ENCODE measurements at regions not wholly inside any gene's neighbourhood (a gene's known extent, or its start where the extent isn't known, plus 50 kb on each side); places are given as distances from the start of the nearest gene placed in this dataset.

DNA sequence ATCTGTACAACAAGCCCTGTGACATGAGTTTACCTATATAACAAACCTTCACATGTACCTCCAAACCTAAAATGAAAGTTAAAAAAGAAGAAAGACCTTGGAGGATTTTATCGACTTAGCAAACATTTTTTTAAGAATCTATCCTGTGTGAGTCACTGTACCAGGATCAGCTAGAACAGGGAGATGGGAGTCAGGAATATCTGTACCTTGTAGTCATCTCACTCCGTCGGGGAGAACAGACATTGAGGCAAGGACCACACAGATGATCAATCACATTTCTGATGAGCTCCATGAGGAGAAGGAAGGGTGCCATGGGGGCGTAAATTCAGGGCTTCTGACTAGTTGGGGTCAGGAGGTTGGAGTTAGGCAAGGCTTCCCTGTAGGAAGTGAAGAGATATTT lies 310.6 kb downstream of the VRK1 start:
- no peaks in the 10 kb centered on the region for H3K79me2 ChIP-seq (ENCODE audit: insufficient read depth, low read length)
- no peak overlapping the region for H3K27ac ChIP-seq (ENCODE audit: low read depth, low read length)
- H2AFZ ChIP-seq (ENCODE audit: low read depth, low read length), result no peak overlapping the region
- H3K27me3 ChIP-seq (ENCODE audit: insufficient read depth, low read length), result no peaks in the 10 kb centered on the region
- no peaks in the 10 kb centered on the region for H3K4me1 ChIP-seq (ENCODE audit: insufficient read depth, low read length)
- no peak for FAIRE-seq
- H3K4me3 ChIP-seq (ENCODE audit: insufficient read depth, low read depth, low read length), result no peak overlapping the region
- H3K4me1 Mint-ChIP-seq (ENCODE audit: low read depth, unreplicated experiment), result no peaks in the 10 kb centered on the region
- no peaks in the 10 kb centered on the region for H3K36me3 ChIP-seq (ENCODE audit: insufficient read depth, low read length)
- no peak overlapping the region for H3K4me2 ChIP-seq (ENCODE audit: low read length)
- H3K9me3 ChIP-seq (ENCODE audit: insufficient read depth, low read depth, low read length), result peaks cover 4% of the 10 kb centered on the region
- no peak overlapping the region for H3K9ac ChIP-seq (ENCODE audit: low read length)
- H4K20me1 ChIP-seq (ENCODE audit: insufficient read depth, low read length), result no peaks in the 10 kb centered on the region
- no peak overlapping the region for H3K4me3 Mint-ChIP-seq (ENCODE audit: unreplicated experiment)
- no peak for DNase-seq (ENCODE audit: low read depth)
- peaks cover 2% of the 10 kb centered on the region for H3K36me3 Mint-ChIP-seq (ENCODE audit: low read depth, unreplicated experiment)
- peaks cover 5% of the 10 kb centered on the region for H3K9me3 Mint-ChIP-seq (ENCODE audit: unreplicated experiment)
- TF ChIP-seq EZH2 (IDR thresholded peaks at IDR 0.05; ENCODE audit: insufficient read depth, low read length), result no peak
- TF ChIP-seq, protein P1, sequence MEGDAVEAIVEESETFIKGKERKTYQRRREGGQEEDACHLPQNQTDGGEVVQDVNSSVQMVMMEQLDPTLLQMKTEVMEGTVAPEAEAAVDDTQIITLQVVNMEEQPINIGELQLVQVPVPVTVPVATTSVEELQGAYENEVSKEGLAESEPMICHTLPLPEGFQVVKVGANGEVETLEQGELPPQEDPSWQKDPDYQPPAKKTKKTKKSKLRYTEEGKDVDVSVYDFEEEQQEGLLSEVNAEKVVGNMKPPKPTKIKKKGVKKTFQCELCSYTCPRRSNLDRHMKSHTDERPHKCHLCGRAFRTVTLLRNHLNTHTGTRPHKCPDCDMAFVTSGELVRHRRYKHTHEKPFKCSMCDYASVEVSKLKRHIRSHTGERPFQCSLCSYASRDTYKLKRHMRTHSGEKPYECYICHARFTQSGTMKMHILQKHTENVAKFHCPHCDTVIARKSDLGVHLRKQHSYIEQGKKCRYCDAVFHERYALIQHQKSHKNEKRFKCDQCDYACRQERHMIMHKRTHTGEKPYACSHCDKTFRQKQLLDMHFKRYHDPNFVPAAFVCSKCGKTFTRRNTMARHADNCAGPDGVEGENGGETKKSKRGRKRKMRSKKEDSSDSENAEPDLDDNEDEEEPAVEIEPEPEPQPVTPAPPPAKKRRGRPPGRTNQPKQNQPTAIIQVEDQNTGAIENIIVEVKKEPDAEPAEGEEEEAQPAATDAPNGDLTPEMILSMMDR (IDR thresholded peaks at IDR 0.05; ENCODE audit: insufficient read depth, low read depth, low read length), result no peak
- no peak overlapping the region for H3K27ac Mint-ChIP-seq (ENCODE audit: unreplicated experiment)
- H3K27me3 Mint-ChIP-seq (ENCODE audit: low read depth, unreplicated experiment), result peaks cover 6% of the 10 kb centered on the region

- H3K27ac Mint-ChIP-seq (ENCODE audit: unreplicated experiment), result no peak overlapping the region
- no peak for TF ChIP-seq EZH2 (IDR thresholded peaks at IDR 0.05; ENCODE audit: insufficient read depth, low read length)
- TF ChIP-seq, protein P1 (IDR thresholded peaks at IDR 0.05; ENCODE audit: insufficient read depth, low read depth, low read length), result no peak
- Histone ChIP-seq H3K4me2 (ENCODE audit: low read length) (no peak overlapping the region), H3K9me3 (ENCODE audit: insufficient read depth, low read depth, low read length) (peaks cover 4% of the 10 kb centered on the region), H3K27ac (ENCODE audit: low read depth, low read length) (no peak overlapping the region), H2AFZ (ENCODE audit: low read depth, low read length) (no peak overlapping the region), H3K36me3 (ENCODE audit: insufficient read depth, low read length) (no peaks in the 10 kb centered on the region), H3K27me3 (ENCODE audit: insufficient read depth, low read length) (no peaks in the 10 kb centered on the region), H3K79me2 (ENCODE audit: insufficient read depth, low read length) (no peaks in the 10 kb centered on the region), H3K4me1 (ENCODE audit: insufficient read depth, low read length) (no peaks in the 10 kb centered on the region), H3K9ac (ENCODE audit: low read length) (no peak overlapping the region), H3K4me3 (ENCODE audit: insufficient read depth, low read depth, low read length) (no peak overlapping the region), H4K20me1 (ENCODE audit: insufficient read depth, low read length) (no peaks in the 10 kb centered on the region)
- no peaks in the 10 kb centered on the region for H3K4me1 Mint-ChIP-seq (ENCODE audit: low read depth, unreplicated experiment)
- DNase-seq (ENCODE audit: low read depth) (no peak), FAIRE-seq (no peak)
- H3K4me3 Mint-ChIP-seq (ENCODE audit: unreplicated experiment), result no peak overlapping the region
- H3K9me3 Mint-ChIP-seq (ENCODE audit: unreplicated experiment), result peaks cover 5% of the 10 kb centered on the region
- peaks cover 2% of the 10 kb centered on the region for H3K27me3 Mint-ChIP-seq (ENCODE audit: low read depth, unreplicated experiment)
- H3K36me3 Mint-ChIP-seq (ENCODE audit: low read depth, unreplicated experiment), result peaks cover 2% of the 10 kb centered on the region
These were observed 312.1 kb downstream of the VRK1 start for GRCh38 chr14:97109234-97109633.

DNA sequence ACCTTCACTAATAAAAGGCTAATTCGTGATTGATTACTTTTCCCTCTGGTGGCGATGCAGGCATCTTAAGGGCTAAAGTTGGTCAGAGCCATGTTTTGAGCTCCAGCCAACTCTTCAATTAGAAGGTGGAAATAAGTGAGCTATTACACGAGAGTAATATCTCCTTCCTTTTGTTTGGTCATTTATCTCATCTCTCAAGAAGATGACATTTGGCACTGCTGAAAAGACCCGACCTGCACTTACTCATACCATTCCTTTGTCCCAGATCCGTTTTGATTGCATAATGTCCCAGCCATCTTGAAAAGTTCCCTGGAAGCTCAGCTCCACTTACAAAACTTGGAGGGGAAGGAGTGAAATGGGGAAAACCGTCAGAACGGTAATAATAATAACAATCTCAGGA lies 316.2 kb downstream of the VRK1 start:
- no peak for DNase-seq (ENCODE audit: low read depth)

More for the DNA sequence above, 316.2 kb downstream of the VRK1 start:
- Histone ChIP-seq H3K4me2 (ENCODE audit: low read length) (no peak overlapping the region), H3K4me3 (ENCODE audit: insufficient read depth, low read depth, low read length) (no peak overlapping the region), H3K27me3 (ENCODE audit: insufficient read depth, low read length) (no peaks in the 10 kb centered on the region), H3K9ac (ENCODE audit: low read length) (no peak overlapping the region), H3K79me2 (ENCODE audit: insufficient read depth, low read length) (no peaks in the 10 kb centered on the region), H3K9me3 (ENCODE audit: insufficient read depth, low read depth, low read length) (peaks cover 4% of the 10 kb centered on the region), H3K27ac (ENCODE audit: low read depth, low read length) (no peak overlapping the region), H3K36me3 (ENCODE audit: insufficient read depth, low read length) (no peaks in the 10 kb centered on the region), H3K4me1 (ENCODE audit: insufficient read depth, low read length) (no peaks in the 10 kb centered on the region), H2AFZ (ENCODE audit: low read depth, low read length) (no peak overlapping the region), H4K20me1 (ENCODE audit: insufficient read depth, low read length) (no peaks in the 10 kb centered on the region)
- Mint-ChIP-seq H3K4me3 (ENCODE audit: unreplicated experiment) (no peak overlapping the region), H3K4me1 (ENCODE audit: low read depth, unreplicated experiment) (no peaks in the 10 kb centered on the region), H3K27ac (ENCODE audit: unreplicated experiment) (no peak overlapping the region), H3K36me3 (ENCODE audit: low read depth, unreplicated experiment) (peaks cover 2% of the 10 kb centered on the region), H3K9me3 (ENCODE audit: unreplicated experiment) (peaks cover 3% of the 10 kb centered on the region), H3K27me3 (ENCODE audit: low read depth, unreplicated experiment) (peaks cover 15% of the 10 kb centered on the region)
- TF ChIP-seq, protein P1 (IDR thresholded peaks at IDR 0.05; ENCODE audit: insufficient read depth, low read depth, low read length), result no peak
- TF ChIP-seq EZH2 (IDR thresholded peaks at IDR 0.05; ENCODE audit: insufficient read depth, low read length), result no peak
- no peak for FAIRE-seq

All from astrocyte (in vitro differentiated cells and primary cell).